ENCODE measurements at regions not wholly inside any gene's neighbourhood (a gene's known extent, or its start where the extent isn't known, plus 50 kb on each side); places are given as distances from the start of the nearest gene placed in this dataset.

- ATAC-seq (no peak), DNase-seq (ENCODE audit: low spot score) (no peak)
Measured at GRCh38 chr11:37038911-37039310, 440.9 kb upstream of the RAG2 start.

GRCh38 chr11:37026741-37027140 lies 428.7 kb upstream of the RAG2 start:
- ATAC-seq: no peak
- no peak for DNase-seq (ENCODE audit: low spot score)

GRCh38 chr11:37026326-37026725 lies 428.3 kb upstream of the RAG2 start:
- ATAC-seq (no peak), DNase-seq (ENCODE audit: low spot score) (no peak)

- DNase-seq (ENCODE audit: low spot score): no peak
- ATAC-seq: no peak
Measured at GRCh38 chr11:37006563-37006962, 408.5 kb upstream of the RAG2 start.

GRCh38 chr11:37002831-37003230 lies 404.8 kb upstream of the RAG2 start:
- DNase-seq (ENCODE audit: low spot score): no peak
- ATAC-seq: no peak

GRCh38 chr11:36997656-36998055 lies 399.6 kb upstream of the RAG2 start:
- no peak for ATAC-seq
- DNase-seq (ENCODE audit: low spot score): no peak

- ATAC-seq (no peak), DNase-seq (ENCODE audit: low spot score) (no peak)
Measured at GRCh38 chr11:36996795-36997194, 398.8 kb upstream of the RAG2 start.

- DNase-seq (ENCODE audit: low spot score) (no peak), ATAC-seq (no peak)
Measured at GRCh38 chr11:36994208-36994607, 396.2 kb upstream of the RAG2 start.

DNA sequence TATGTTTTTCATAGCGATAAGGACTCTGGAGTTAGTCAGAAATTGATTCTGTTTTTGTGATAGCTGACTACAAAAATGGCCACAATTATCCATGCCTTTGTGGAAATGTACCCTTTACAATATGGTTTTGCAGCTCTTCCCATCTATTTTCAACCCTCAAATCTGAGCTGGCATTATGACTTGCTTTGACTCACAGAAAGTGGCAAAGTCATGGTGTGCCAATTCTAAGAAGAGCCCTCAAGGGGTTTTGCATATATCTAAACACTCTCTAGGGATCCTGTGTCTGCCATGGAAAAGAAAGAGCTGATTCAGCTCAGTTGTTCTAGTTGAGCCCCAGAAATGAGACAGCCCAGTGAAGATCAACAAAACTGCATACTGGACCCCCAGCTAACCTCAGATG lies 390.5 kb upstream of the RAG2 start:
- DNase-seq (ENCODE audit: low spot score) (no peak), ATAC-seq (no peak)

DNA sequence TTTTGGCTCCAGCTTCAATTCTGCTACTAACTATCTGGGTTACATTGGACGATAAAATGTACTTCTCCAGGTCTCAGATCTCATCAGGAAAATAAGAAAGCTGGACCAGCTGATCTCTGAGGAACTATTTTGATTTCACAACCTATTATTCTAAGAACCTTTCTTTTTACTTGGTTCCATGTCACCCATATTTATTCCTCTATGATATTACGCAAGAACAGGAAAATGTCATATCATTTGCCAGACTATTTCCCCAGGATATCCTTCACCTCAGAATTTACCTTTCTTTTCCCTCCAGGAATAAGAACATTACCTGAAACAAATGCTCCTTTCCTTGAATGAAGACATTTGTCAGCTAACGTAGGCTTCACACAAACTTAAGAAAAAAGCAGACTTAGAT lies 387.5 kb upstream of the RAG2 start:
- DNase-seq (ENCODE audit: low spot score) (no peak), ATAC-seq (no peak)

- DNase-seq (ENCODE audit: low spot score): no peak
- ATAC-seq: no peak
Measured at GRCh38 chr11:36976741-36977140, 378.7 kb upstream of the RAG2 start.

DNA sequence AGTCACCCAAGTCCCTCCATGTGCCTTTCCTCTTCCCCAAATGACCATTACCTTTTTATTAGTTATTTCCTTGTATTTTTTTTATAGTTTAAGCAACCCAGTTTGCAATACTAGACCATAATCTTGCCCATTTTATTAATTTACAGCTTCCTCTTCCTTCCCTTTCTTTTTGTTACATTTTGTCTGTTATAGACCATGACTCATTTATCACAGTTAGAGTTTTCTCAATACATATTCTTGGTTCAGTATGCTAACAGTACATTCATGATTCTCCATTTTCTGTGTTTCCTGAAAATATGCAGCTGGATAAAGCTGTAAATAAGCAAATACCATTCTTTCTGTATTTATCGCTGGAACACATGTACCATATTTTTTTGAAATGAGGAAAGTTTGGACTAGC lies 376.7 kb upstream of the RAG2 start:
- ATAC-seq (no peak), DNase-seq (ENCODE audit: low spot score) (no peak)

DNA sequence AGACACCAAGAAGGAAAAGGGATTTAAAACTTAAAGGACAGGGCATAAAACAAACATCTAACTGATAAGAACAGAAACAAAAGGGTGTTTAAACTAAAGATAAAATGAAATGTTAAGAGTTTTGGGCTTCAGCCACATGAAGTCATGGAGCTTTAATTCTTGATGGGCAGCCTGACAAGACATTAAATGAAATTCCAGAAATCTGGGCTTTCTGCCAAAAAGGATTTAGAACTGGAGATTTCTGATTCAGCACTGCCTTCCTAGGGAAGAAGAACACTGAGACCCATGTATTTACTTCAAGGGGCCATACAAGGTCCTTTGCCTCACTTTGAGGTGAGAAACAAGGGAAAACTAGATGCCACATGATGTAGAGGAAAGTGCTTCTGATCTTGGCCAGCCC lies 355.9 kb upstream of the RAG2 start:
- no peak for ATAC-seq
- DNase-seq (ENCODE audit: low spot score): no peak

DNA sequence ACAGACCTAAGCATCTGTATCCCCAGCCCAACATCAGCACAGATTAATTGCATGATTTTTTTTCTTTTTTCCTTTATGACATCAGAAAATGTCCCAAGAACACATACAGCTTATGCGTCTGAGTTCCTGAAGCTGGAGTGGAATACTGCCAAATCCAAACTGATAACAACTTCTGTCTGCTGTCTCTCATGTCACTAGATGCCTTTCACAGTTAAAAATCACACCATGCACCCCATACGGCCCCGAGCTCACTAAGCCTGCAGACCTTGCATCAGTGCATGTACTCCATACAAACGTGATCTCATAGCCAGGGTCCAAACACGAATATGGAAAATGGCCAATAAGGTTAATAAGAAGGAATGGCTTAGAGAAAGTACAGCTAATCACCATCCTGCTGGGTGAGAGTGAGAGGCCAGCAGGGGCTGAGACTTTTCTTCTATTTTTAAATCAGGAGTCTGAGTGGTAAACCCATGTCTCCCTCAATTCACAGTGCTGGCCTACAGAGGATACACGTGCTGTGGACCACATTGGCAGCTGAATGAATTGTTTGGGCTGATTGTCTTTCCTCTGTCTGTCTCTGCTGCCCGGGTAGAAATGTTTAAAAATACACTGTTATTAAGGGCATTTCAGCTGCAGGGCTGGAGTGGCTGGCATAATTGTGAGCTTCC lies 350.6 kb upstream of the RAG2 start:
- DNase-seq (ENCODE audit: low spot score) (no peak), ATAC-seq (no peak)

DNA sequence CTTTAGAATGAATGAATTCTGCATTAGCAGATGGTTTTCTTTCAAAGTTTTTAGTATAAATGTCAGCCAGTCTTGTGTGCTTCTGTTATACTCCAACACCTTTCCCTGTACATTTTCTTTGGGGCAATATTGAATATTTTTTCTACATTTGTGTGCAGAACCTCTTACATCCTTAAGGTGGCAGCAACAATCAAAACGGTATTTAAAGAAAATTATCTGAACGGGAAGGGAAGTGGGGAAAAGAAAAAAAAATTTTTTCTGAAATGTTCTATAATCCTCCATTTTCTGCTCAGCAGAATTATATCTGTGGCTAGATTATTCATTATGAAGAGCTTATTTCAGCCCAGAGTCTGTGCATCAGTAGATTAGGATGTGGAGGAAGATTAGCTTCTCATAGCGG lies 347.3 kb upstream of the RAG2 start:
- ATAC-seq: peak; percentile 39
- DNase-seq (ENCODE audit: low spot score): no peak

DNA sequence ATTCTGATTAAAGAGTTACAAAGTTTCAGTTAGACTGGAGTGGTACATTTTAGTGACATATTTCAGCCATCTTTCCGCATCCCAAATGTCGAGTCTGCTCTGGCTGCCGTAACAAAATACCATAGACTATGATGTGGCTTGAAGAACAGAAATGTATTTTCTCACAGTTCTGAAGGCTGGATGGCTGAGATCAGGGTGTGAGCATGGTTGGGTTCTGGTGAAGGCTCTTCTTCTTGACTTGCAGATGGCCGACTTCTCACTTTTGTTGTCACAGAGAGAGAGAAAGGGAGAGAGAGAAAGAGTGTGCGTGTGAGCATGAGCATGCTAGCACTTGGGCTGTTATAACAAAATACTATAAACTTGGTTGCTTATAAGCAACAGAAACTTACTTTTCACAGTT lies 335.4 kb upstream of the RAG2 start:
- DNase-seq (ENCODE audit: low spot score) (no peak), ATAC-seq (no peak)

- no peak for ATAC-seq
- DNase-seq (ENCODE audit: low spot score): no peak
Measured at GRCh38 chr11:36931139-36931538, 333.1 kb upstream of the RAG2 start.

DNA sequence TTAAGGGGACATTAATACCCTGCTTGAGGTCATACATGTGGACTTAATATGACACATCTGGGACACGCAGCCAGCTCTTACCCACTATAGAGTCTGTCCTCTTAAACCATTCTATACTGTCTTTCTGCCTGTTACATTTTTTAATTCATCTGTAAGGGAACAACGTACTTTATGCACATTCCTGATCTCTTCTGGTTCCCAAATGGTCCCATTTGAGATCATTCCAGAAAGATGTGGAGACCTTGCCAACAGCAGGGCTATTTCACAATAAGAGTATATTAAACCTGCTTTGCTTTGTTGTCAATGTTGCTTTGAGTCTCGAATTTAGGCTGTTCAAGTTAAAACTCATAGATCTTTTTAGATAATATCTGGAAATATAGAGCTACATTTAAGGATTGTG lies 332.2 kb upstream of the RAG2 start:
- DNase-seq (ENCODE audit: low spot score): no peak
- ATAC-seq: no peak

DNA sequence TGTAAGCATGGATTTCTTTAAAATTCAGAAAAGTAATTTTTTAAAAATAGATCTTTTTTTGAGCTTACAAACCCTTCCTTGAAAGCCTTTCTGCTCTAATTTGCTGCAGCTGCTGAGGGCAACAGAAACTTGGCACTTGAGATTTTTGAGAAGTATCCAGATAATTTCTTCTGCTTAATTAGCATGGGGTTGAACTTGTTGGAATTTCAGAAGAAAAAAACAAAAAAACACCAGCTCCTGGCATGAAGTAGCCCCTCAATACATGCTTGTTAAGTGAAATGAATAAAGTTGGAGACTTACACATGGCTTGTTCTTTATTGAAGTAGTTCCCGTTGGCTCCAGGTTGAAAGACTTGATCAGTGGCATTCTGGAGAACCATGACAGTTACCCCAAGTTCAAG lies 331.4 kb upstream of the RAG2 start:
- no peak for ATAC-seq
- no peak for DNase-seq (ENCODE audit: low spot score)

DNA sequence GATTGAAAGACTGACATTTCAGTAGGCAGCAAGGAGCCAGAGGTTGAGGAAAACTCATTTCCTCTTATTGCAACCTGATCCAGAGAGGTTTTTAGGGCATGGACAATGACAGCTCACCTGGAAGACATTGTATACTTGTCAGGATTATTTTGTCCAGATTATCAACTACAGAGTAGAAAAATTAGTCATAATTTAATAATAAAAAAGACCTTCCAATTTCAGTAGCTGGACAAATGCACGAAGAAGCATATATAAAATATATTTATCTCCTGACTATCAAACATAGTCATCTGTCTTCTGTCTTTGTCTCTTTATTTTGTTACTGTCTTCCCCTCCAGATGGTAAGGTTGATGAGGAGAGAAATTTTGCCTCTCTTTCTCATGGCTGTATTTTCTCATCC lies 330.6 kb upstream of the RAG2 start:
- ATAC-seq: no peak
- DNase-seq (ENCODE audit: low spot score): no peak

- ATAC-seq: no peak
- DNase-seq (ENCODE audit: low spot score): no peak
Measured at GRCh38 chr11:36899800-36900199, 301.8 kb upstream of the RAG2 start.

DNA sequence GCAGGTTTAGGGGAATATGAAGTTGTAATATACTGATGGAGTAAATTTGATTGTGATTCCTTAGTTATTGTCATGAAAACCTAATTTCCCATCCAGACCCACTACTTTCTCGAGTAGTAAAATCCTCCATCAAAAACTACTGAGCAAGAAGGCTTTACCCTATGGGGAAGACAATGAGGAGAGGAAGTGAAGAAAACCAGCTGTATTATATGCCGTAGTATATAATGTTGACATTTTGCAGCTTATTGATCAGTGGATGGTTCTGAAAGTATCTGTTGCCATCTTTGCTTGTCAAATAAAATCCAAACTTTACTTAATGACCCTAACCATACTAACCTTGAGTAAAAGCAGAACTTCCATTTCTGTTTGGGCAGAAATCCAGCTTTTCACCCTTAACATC lies 292.8 kb upstream of the RAG2 start:
- DNase-seq (ENCODE audit: low spot score) (no peak), ATAC-seq (no peak)

- ATAC-seq: peak; percentile 82
- no peak for DNase-seq (ENCODE audit: low spot score)
Measured at GRCh38 chr11:36890121-36890679, 292.2 kb upstream of the RAG2 start.
